SK-N-MC (cell line): ENCODE measurements at regions not wholly inside any gene's neighbourhood (a gene's known extent, or its start where the extent isn't known, plus 50 kb on each side); places are given as distances from the start of the nearest gene placed in this dataset.

Experiments
- FOXP2 ChIP-seq: optimal IDR thresholded peaks from 2 replicates; pipeline ENCODE3; 2011; ENCODE audit warnings: mild to moderate bottlenecking, moderate library complexity; ENCODE audit not compliant: insufficient read depth; ENCODE audit errors: extremely low read length, control extremely low read depth
- POLR2AphosphoS5 ChIP-seq: IDR thresholded peaks from 2 replicates; pipeline ENCODE4 v1.6.1; 2012; ENCODE audit warnings: mild to moderate bottlenecking, low read depth, low read length, borderline replicate concordance

DNA sequence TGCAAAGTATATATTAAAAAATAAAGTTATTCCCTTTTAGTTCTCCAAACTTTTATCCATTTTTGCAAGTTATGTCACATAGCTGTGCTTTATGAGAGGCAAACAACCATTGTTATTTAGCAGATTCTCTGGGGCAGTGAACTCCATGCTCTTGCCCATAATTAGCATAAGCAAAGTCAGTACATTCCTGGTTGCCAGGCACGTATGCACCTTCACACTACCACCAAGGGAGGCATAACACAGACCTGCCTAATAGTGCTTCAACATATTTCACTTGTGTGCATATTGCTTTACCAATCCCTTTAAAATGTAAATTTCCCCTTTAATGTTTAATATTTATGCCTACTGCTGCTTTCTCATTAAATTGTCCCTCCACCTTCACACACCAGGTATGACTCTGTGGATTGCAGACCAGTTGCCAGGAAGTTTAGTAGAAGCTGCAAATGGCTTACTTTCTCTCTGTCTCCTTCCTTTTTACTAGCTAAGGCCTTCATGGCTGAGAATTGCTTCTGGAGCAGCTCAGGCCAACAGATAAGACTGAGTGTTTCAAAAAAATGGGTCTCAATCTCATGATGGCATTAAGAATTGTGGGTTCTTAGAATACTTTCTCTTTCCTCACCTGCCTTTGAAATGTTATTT is 388.2 kb downstream of the PRR16 start:
- TF ChIP-seq FOXP2 (no peak), POLR2AphosphoS5 (no peak)
